HS-5 (cell line): ENCODE measurements at regions not wholly inside any gene's neighbourhood (a gene's known extent, or its start where the extent isn't known, plus 50 kb on each side); places are given as distances from the start of the nearest gene placed in this dataset.

Source experiments
- DNase-seq: peaks from one replicate; pipeline ENCODE4 v3.0.0-alpha.2; 2012; ENCODE audit warnings: low read depth

GRCh38 chr9:79988126-79988525 is 416.4 kb downstream of the TLE4 start:
- no peak for DNase-seq

DNA sequence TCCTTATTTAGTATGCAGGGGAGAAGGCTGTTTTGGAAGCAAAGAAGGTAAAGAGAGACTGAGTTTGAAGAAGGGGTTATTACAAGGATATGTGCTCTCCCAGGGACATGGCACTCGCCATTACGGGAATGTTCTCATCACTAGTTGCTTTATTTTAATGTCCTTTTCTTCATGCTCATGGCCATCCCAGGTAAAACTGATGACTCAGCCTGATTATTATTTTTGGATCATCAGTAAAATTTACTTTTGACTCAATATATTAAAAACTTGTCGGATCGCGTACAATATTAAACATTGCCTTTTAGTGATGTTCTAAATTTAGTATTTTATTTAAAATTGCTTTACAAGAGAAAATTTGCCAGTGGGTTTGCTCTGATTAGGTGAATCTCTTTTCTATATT is 414.7 kb downstream of the TLE4 start:
- DNase-seq: no peak

GRCh38 chr9:79985772-79986171 is 414.0 kb downstream of the TLE4 start:
- no peak for DNase-seq

- no peak for DNase-seq
Measured at GRCh38 chr9:79985264-79985663, 413.5 kb downstream of the TLE4 start.

GRCh38 chr9:79984429-79985067 is 412.8 kb downstream of the TLE4 start:
- DNase-seq: no peak

GRCh38 chr9:79980432-79980831 is 408.7 kb downstream of the TLE4 start:
- no peak for DNase-seq

DNA sequence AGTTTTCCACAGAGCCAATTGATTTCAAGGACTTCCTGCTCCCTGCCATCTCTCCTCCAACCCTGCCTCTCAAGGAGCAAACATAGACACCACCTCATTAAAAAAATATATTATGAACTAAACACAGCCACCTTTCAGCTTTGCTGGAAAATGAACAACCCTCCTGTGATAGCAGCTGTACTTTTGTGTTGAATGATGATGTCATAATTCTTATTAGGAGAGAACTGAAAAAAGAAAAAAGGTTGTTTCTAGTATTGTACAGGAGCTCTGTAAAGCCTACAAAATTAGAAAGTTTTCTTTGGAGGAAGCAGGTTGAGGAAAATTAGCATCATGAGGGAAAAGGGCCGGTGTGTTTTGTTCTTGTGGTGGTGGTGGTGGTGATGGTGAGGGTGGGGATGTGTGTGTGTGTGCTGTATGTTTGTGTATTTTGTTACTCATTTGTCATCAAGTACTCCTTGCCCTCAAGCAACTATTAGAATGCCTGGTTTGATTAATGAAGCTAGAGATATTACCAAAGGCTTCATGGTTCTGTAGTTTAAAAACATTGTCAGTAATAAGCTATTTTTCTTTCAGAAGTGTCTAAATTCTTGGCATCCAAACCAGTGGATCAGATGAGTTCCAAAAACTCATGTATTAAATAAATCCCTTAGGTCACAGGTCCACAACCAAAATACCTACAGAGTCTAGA is 405.9 kb downstream of the TLE4 start:
- no peak for DNase-seq

DNA sequence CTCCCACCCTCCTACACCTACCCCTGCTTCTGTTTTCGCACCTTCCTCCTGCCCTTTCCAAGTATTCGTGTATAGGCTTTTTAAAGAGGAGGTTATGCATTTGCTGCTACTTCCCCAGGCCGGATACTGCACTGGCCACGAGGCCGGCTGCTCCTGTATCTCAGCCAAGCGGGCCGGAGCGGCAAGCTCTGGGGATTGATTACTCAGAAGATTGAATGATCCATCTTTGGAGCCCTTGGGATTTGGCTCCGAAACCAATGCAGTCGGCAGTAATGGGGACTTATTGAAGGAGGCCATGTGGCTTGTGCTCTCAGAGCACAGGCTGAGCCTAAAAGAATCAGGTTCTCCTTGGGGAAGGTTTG is 405.3 kb downstream of the TLE4 start:
- DNase-seq: no peak

DNA sequence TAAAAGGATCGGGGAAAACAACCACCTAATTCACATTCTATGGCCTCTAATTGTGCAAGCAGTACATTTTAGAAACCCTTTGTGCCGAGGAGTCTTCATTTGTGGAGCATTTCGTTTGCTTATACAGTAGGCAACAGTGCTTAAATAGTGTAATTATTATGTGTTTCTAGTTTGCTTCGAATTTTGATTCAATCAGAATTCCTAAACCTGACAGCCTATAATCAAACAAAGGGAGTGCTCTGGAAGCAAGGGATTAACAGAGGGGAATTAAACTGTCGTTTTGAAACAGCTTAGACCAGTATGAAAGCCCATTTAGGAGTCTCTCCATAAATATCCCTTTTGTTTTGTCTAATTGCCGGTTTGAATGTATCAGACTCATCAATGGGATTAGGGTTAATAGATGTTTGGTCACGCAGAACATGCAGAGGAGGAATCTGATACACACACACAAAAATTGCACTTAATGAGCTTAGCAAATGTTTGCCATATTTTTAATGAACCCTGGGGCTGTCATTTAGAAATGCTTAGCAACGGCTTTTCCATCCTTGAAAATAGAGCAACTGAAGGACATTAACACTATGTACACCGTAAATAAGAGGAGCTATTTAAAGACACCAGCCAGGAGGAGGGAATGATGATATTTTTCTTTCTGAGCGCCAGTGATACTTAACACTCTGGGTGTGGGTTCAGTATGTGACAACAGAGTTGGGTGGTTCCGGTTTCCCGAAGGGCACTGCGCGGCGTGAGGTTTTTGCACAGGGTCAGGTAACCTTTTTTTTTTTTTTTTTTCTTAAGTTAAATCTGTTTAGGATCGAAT is 404.7 kb downstream of the TLE4 start:
- no peak for DNase-seq

DNA sequence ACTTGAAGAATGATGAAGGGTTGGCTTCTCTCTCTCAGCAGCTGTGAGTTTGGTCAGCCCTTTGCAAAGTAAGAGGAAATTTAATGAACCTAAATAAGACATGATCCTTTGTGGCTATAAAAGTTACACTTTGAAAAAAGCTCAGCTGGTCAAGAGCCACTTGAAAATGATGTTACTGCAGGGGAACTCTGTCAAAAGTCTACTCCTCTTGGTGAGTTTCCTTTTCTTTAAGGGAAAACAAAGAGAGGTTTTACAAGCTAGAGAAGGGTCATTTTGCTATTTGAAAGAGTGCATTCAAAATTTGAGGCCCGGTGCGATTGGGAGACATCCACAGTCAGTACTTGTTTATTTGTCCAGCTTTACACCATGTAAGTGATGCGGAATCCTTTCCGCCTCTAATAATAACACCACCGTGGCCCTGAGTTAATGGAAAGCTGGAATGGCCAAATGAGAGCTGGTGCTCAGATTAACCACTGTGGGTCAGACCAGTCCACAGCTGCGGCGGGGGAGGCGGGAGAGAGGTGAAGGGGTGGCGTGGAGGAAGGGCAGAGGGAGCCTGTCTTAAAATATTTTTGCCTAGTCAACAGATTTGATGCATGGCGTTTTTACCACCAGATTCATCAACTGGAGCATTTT is 404.0 kb downstream of the TLE4 start:
- no peak for DNase-seq

GRCh38 chr9:79974806-79975422 is 403.1 kb downstream of the TLE4 start:
- DNase-seq: no peak

DNA sequence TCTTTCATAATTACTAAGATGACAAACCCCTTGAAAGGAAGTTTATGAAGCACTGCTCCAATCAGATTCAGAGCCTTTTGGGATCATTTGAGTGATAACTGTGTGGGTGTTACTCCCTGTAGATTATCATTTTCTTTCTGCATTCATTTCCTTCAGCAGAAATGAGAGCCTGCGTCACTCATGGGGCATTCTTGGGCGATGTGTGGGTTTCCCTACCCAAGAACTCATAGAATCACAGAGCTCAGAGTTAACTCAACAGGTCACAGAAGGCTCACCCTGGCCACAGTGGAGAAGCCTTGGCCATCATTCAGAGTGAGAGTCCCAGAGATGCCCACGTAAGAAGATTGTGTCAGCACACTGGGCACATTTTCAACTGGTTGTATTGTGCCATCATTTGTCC is 401.9 kb downstream of the TLE4 start:
- no peak for DNase-seq

- DNase-seq: no peak
Measured at GRCh38 chr9:79970146-79970425, 398.3 kb downstream of the TLE4 start.

DNA sequence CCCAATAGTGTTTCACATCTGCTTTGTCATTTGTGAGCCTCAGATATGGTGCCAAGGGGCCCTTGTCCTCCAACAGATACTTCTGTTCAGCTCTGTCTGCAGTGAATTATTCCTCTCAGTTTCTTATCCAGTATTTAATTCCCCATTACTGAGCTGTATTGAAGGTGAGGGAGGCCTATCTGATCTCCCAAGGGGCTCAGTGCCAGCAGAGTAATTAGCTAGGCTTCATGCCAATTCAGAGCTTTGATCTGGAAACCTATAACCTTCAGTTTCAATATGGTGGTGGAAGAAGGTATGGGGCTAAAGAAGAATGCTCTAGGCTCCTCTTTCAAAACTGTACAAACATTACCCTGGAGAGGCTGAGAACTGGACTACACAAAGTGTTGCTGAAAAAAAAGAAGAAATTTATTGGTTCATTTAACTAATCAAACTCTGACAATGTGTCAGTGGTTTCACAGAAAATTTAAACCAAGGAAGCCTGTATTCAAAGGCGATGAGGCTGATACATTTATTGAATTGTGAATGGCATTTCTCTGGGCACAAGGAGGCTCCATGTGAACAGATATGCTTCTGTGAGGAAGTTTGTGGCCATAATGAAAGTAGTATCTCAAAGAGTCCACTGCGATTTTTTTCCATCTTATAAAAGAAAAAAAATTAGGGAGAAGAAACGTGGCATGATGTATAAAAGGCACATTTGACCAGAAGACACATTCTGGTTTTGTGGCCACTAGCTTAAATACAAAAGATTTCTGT is 397.8 kb downstream of the TLE4 start:
- DNase-seq: no peak

- DNase-seq: no peak
Measured at GRCh38 chr9:79968533-79968932, 396.8 kb downstream of the TLE4 start.

- no peak for DNase-seq
Measured at GRCh38 chr9:79962836-79963235, 391.1 kb downstream of the TLE4 start.

- DNase-seq: no peak
Measured at GRCh38 chr9:79962150-79962549, 390.4 kb downstream of the TLE4 start.

DNA sequence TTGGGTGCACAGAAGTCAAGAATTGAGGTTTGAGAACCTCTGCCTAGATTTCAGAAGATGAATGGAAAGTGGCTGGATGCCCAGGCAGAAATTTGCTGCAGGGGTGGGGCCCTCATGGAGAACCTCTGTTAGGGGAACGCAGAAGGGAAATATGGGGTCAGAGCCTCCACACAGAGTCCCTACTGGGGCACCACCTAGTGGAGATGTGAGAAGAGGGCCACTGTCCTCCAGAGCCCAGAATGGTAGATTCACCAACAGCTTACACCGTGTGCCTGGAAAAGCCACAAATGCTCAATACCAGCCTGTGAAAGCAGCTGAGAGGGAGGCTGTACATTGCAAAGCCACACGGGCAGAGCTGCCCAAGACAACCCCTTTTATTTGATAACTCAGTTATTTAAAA is 383.5 kb downstream of the TLE4 start:
- DNase-seq: no peak

DNA sequence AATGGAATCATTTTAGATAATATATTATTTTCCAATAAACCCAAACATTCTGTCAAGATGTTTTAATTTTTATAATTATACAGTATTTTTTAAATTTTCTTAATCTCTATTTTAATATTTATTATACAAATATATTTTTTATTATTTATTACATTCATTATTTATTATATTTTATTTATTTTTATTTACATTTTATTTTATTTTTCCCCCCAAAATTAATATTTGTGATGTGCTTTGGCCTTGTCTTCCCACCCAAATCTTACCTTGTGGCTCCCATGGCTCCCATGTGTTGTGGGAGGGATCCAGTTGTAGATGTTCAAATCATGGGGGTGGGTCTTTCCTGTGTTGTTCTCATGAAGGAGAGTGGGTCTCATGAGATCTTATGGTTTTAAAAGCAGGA is 382.1 kb downstream of the TLE4 start:
- DNase-seq: no peak

DNA sequence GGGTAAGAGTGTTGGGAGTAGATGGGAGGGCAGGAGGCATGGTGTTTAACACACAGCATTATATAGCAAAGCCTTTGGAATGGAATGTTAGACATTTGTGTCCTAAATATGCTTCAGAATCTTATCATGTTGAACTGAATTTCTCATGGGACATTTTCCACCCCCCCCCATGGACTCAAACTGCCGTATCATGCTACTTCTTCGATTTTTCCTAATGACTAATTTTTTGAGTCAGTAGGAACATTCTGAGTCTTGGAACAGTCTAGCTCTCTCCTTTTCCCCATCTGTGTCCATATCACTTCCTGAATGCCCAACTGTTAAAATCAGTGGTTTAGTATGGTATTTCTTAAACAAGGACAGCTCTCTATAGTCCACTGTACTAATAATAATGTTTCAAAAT is 380.6 kb downstream of the TLE4 start:
- peak; percentile 25 for DNase-seq

DNA sequence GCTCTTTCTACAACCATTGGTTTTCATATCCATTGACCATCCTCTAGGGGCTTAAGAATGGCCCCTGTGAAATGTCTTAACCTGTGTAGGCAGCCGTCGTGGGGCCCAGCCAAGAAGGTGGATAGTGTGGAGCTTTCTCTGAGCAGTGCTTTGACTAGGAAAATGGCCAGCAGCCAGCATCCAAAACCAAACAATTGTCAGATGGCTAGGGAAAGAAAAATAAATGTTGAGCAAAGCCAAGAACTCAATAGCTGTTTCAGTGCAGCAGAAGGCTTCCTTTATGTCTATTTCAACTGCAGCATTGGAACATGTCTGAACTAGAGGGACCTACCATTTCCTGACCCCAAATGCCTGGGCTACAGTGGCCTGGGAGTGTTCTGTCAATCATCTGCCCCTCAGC is 374.9 kb downstream of the TLE4 start:
- DNase-seq: no peak

GRCh38 chr9:79945495-79945894 is 373.7 kb downstream of the TLE4 start:
- DNase-seq: no peak
